ENCODE measurements at regions not wholly inside any gene's neighbourhood (a gene's known extent, or its start where the extent isn't known, plus 50 kb on each side); places are given as distances from the start of the nearest gene placed in this dataset.

DNA sequence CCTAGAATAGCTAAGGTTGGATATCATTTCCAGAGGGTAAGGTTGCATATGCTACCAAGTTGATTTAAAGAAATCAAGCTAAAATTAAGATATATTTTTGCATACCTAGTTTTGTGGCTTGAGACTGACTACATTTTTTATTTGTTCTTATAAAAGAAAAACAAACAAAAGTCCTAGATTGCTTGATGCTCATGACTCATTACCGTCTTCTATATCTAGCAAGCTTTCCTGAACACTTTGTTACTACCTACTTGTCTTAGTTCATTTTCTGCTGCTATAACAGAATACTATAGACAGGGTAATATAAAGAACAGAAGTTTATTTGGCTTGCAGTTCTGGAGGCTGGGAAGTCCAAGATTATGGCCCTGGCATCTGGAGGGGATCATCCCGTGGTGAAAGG lies 152.1 kb upstream of the THRB start:
- no peak overlapping the region for H3K27ac ChIP-seq

DNA sequence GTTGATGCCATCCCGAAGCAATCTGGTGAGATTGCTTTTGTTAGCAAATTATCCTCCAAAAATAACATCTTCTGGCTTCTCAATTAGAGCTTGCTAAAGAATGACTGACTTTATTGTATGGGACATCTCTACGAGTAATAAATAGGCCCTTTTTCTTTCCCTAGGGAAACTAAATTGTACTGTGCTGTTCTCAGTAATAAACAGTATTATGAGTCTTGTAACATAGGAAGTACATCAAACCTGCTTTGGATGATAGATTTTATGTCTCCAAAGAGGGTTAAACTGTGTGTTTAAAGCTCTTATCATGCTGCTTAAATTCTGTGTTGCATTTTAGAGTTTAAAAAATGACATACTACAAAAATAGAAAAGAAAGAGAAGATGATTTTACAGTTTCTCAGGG lies 153.4 kb upstream of the THRB start:
- Histone ChIP-seq H3K9me3 (no peaks in the 10 kb centered on the region), H3K27ac (no peak overlapping the region), H3K27me3 (no peaks in the 10 kb centered on the region), H3K4me3 (no peak overlapping the region), H3K4me1 (no peaks in the 10 kb centered on the region), H3K36me3 (no peaks in the 10 kb centered on the region)
- TF ChIP-seq, protein P1, sequence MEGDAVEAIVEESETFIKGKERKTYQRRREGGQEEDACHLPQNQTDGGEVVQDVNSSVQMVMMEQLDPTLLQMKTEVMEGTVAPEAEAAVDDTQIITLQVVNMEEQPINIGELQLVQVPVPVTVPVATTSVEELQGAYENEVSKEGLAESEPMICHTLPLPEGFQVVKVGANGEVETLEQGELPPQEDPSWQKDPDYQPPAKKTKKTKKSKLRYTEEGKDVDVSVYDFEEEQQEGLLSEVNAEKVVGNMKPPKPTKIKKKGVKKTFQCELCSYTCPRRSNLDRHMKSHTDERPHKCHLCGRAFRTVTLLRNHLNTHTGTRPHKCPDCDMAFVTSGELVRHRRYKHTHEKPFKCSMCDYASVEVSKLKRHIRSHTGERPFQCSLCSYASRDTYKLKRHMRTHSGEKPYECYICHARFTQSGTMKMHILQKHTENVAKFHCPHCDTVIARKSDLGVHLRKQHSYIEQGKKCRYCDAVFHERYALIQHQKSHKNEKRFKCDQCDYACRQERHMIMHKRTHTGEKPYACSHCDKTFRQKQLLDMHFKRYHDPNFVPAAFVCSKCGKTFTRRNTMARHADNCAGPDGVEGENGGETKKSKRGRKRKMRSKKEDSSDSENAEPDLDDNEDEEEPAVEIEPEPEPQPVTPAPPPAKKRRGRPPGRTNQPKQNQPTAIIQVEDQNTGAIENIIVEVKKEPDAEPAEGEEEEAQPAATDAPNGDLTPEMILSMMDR (IDR thresholded peaks at IDR 0.05) = no peak
- DNase-seq (ENCODE audit: low spot score in 2 of 2) = no peak
- intact Hi-C loops (cut with DNase I) = loop anchor here (10.0 kb wide), 1 partner anchor 653 kb away; no protein-coding TSS in a partner anchor

More for the DNA sequence above, 152.1 kb upstream of the THRB start:
- Histone ChIP-seq H3K36me3 (no peaks in the 10 kb centered on the region), H3K27me3 (no peaks in the 10 kb centered on the region), H3K4me1 (no peaks in the 10 kb centered on the region), H3K4me3 (no peak overlapping the region), H3K9me3 (no peaks in the 10 kb centered on the region)
- DNase-seq (ENCODE audit: low spot score in 2 of 2) = no peak
- intact Hi-C loops (cut with DNase I) = loop anchor here (10.0 kb wide), 1 partner anchor 652 kb away; no protein-coding TSS in a partner anchor
- TF ChIP-seq, protein P1 (IDR thresholded peaks at IDR 0.05) = no peak

DNA sequence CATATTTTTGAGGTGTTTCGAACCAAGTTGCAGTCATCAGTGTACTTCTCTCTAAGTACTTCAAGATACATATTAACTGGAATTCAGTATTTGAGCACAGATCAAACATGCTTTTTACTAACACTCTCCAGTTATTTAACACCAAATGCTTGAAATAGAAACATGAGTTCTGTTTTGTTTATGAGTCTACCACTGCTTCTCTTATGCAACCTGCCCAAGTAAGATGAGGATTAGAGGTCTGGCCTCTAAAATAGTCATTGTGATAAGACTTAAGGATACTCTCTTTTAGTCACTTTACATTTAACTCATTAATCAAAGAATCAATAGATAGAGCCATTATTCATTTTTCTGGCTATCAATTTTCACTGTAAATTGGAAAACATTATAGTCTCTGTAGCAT lies 156.2 kb upstream of the THRB start:
- no peak overlapping the region for H3K27ac ChIP-seq
- no peak for DNase-seq (ENCODE audit: low spot score in 2 of 2)
- TF ChIP-seq, protein P1 (IDR thresholded peaks at IDR 0.05) = no peak
- no peaks in the 10 kb centered on the region for H3K36me3 ChIP-seq
- H3K27me3 ChIP-seq = no peaks in the 10 kb centered on the region
- peaks cover 1 to 4% of the 10 kb centered on the region in 2 donors for H3K9me3 ChIP-seq
- intact Hi-C loops (cut with DNase I) = no loop called here
- H3K4me1 ChIP-seq = no peaks in the 10 kb centered on the region
- no peak overlapping the region for H3K4me3 ChIP-seq

DNA sequence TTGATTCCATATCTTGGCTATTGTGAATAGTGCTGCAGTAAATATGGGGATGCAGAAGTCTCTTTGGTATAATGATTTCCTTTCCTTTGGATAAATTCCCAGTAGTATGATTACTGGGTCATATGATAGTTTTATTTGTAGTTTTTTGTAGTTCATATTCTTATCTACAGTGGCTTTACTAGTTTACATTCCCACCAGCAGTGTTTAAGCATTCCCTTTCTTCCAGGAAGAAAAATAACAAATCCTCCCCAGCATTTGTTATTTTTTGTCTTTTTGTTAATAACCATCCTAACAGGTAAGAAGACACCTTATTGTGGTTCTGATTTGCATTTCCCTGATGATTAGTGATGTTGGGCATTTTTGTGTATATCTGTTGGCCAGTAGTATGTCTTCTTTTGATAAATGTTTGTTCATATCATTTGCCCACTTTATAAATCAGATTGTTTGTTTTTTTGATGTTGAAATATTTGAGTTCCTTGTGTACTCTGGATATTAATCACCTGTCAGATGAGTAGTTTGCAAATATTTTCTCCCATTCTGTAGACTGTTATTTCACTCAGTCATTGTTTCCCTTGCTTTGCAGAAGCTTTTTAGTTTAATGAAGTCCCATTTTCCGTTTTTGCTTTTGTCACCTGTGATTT lies 163.3 kb upstream of the THRB start:
- Histone ChIP-seq H3K9me3 (peaks cover 6 to 8% of the 10 kb centered on the region in 2 donors), H3K4me1 (no peaks in the 10 kb centered on the region), H3K4me3 (no peak overlapping the region), H3K36me3 (no peaks in the 10 kb centered on the region), H3K27ac (no peak overlapping the region), H3K27me3 (no peaks in the 10 kb centered on the region)
- DNase-seq (ENCODE audit: low spot score in 2 of 2) = no peak
- intact Hi-C loops (cut with DNase I) = no loop called here
- TF ChIP-seq, protein P1 (IDR thresholded peaks at IDR 0.05) = no peak

DNA sequence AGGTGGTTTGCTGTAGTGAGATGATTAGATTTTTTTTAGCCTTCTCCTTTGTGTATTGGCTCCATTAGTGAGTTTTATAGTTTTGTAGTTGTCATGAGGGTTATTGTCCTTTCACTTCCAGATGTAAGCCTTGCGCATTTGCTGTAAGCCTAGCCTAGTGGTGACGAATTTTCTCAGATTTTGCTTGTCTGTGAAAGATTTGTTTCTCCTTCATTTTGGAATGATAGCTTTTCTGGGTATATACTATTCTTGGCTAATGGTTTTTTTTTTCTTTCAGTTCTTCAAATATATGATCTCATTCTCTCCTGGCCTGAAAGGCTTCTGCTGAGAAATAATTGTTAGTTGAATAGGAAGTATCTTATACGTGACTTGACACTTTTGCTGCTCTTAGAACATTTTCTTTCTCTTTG lies 166.5 kb upstream of the THRB start:
- Histone ChIP-seq H3K27ac (peak overlapping the region in 1 of 2 donors; percentile 33), H3K9me3 (peaks cover 0 to 2% of the 10 kb centered on the region in 2 donors), H3K36me3 (no peaks in the 10 kb centered on the region), H3K4me1 (no peaks in the 10 kb centered on the region), H3K4me3 (no peak overlapping the region), H3K27me3 (no peaks in the 10 kb centered on the region)
- DNase-seq (ENCODE audit: low spot score in 2 of 2) = no peak
- intact Hi-C loops (cut with DNase I) = no loop called here
- TF ChIP-seq, protein P1 (IDR thresholded peaks at IDR 0.05) = no peak

Data from ascending aorta (tissue), 2 donors.